ENCODE measurements at regions not wholly inside any gene's neighbourhood (a gene's known extent, or its start where the extent isn't known, plus 50 kb on each side); places are given as distances from the start of the nearest gene placed in this dataset.

- TF ChIP-seq EZH2 (optimal IDR thresholded peaks at IDR 0.05; ENCODE audit: low read depth, low read length), result no peak
- TF ChIP-seq EZH2phosphoT487 (IDR thresholded peaks at IDR 0.05; ENCODE audit: low read length), result no peak
- TF ChIP-seq, protein P1, sequence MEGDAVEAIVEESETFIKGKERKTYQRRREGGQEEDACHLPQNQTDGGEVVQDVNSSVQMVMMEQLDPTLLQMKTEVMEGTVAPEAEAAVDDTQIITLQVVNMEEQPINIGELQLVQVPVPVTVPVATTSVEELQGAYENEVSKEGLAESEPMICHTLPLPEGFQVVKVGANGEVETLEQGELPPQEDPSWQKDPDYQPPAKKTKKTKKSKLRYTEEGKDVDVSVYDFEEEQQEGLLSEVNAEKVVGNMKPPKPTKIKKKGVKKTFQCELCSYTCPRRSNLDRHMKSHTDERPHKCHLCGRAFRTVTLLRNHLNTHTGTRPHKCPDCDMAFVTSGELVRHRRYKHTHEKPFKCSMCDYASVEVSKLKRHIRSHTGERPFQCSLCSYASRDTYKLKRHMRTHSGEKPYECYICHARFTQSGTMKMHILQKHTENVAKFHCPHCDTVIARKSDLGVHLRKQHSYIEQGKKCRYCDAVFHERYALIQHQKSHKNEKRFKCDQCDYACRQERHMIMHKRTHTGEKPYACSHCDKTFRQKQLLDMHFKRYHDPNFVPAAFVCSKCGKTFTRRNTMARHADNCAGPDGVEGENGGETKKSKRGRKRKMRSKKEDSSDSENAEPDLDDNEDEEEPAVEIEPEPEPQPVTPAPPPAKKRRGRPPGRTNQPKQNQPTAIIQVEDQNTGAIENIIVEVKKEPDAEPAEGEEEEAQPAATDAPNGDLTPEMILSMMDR (IDR thresholded peaks at IDR 0.05; ENCODE audit: low read length), result no peak
- Histone ChIP-seq H3K9ac (ENCODE audit: low read length) (no peak overlapping the region), H3K36me3 (replicated peaks; ENCODE audit: insufficient read depth, low read length) (no peaks in the 10 kb centered on the region), H3K9me2 (replicated peaks; ENCODE audit: insufficient read depth, low read length) (no peaks in the 10 kb centered on the region), H3K4me3 (ENCODE audit: low read length) (no peak overlapping the region), H3K27me3 (replicated peaks; ENCODE audit: insufficient read depth, low read length) (no peaks in the 10 kb centered on the region), H3K27ac (ENCODE audit: low read length) (no peak overlapping the region), H3F3A (ENCODE audit: insufficient read depth, low read length) (no peaks in the 10 kb centered on the region), H2AFZ (ENCODE audit: low read length) (no peak overlapping the region), H3K4me1 (ENCODE audit: low read length) (no peaks in the 10 kb centered on the region), H3K9me3 (replicated peaks; ENCODE audit: insufficient read depth, low read length) (no peaks in the 10 kb centered on the region), H4K20me1 (ENCODE audit: insufficient read depth, low read length) (no peaks in the 10 kb centered on the region), H3K79me2 (ENCODE audit: low read length) (no peaks in the 10 kb centered on the region), H3K4me2 (ENCODE audit: low read depth, low read length) (no peak overlapping the region)
- DNase-seq, result no peak
Measured at GRCh38 chr15:96273317-96274086, 57.0 kb upstream of the NR2F2 start.

GRCh38 chr15:96274087-96274440 lies 56.4 kb upstream of the NR2F2 start:
- H3K4me1 ChIP-seq (ENCODE audit: low read length), result no peaks in the 10 kb centered on the region
- H3K27me3 ChIP-seq (replicated peaks; ENCODE audit: insufficient read depth, low read length), result no peaks in the 10 kb centered on the region
- no peak overlapping the region for H3K4me3 ChIP-seq (ENCODE audit: low read length)
- H3K9ac ChIP-seq (ENCODE audit: low read length), result no peak overlapping the region
- H3K79me2 ChIP-seq (ENCODE audit: low read length), result no peaks in the 10 kb centered on the region
- TF ChIP-seq EZH2phosphoT487 (IDR thresholded peaks at IDR 0.05; ENCODE audit: low read length) (no peak), EZH2 (optimal IDR thresholded peaks at IDR 0.05; ENCODE audit: low read depth, low read length) (no peak)
- TF ChIP-seq, protein P1 (IDR thresholded peaks at IDR 0.05; ENCODE audit: low read length), result no peak
- no peaks in the 10 kb centered on the region for H3K36me3 ChIP-seq (replicated peaks; ENCODE audit: insufficient read depth, low read length)
- H3K4me2 ChIP-seq (ENCODE audit: low read depth, low read length), result no peak overlapping the region
- H3K9me2 ChIP-seq (replicated peaks; ENCODE audit: insufficient read depth, low read length), result no peaks in the 10 kb centered on the region
- H3F3A ChIP-seq (ENCODE audit: insufficient read depth, low read length), result no peaks in the 10 kb centered on the region
- no peak overlapping the region for H2AFZ ChIP-seq (ENCODE audit: low read length)
- DNase-seq, result no peak
- H3K9me3 ChIP-seq (replicated peaks; ENCODE audit: insufficient read depth, low read length), result no peaks in the 10 kb centered on the region
- H4K20me1 ChIP-seq (ENCODE audit: insufficient read depth, low read length), result no peaks in the 10 kb centered on the region
- no peak overlapping the region for H3K27ac ChIP-seq (ENCODE audit: low read length)

DNA sequence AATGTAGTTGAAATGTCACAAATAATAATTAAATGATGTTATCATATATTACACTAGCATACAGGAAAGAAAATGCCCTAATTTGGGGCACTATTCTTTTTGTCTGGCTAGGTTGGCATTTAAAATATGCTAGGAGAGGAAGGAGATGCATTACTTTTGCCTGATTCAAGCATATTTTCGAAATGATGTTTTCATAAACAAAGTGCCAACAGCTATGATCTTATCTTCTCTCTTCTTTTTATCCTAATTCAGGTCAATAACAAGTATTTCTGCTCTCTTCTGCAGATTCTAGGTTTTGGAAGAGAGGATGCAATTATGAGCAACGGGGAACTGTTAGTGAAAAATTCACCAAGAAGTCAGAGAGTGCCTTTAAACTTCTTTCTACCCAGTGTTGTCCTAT lies 55.8 kb upstream of the NR2F2 start:
- Histone ChIP-seq H3K27ac (ENCODE audit: low read length) (no peak overlapping the region), H3K36me3 (replicated peaks; ENCODE audit: insufficient read depth, low read length) (no peaks in the 10 kb centered on the region), H2AFZ (ENCODE audit: low read length) (no peak overlapping the region), H3K9ac (ENCODE audit: low read length) (no peak overlapping the region), H3K79me2 (ENCODE audit: low read length) (no peaks in the 10 kb centered on the region), H3K9me2 (replicated peaks; ENCODE audit: insufficient read depth, low read length) (no peaks in the 10 kb centered on the region), H3F3A (ENCODE audit: insufficient read depth, low read length) (no peaks in the 10 kb centered on the region), H3K4me3 (ENCODE audit: low read length) (no peak overlapping the region), H3K4me2 (ENCODE audit: low read depth, low read length) (no peak overlapping the region), H3K9me3 (replicated peaks; ENCODE audit: insufficient read depth, low read length) (no peaks in the 10 kb centered on the region), H3K4me1 (ENCODE audit: low read length) (no peaks in the 10 kb centered on the region), H3K27me3 (replicated peaks; ENCODE audit: insufficient read depth, low read length) (no peaks in the 10 kb centered on the region), H4K20me1 (ENCODE audit: insufficient read depth, low read length) (no peaks in the 10 kb centered on the region)
- no peak for DNase-seq
- TF ChIP-seq, protein P1 (IDR thresholded peaks at IDR 0.05; ENCODE audit: low read length), result no peak
- TF ChIP-seq EZH2 (optimal IDR thresholded peaks at IDR 0.05; ENCODE audit: low read depth, low read length), result no peak
- TF ChIP-seq EZH2phosphoT487 (IDR thresholded peaks at IDR 0.05; ENCODE audit: low read length), result no peak

Data from MM.1S (cell line).